BE2C (cell line): ENCODE measurements at regions not wholly inside any gene's neighbourhood (a gene's known extent, or its start where the extent isn't known, plus 50 kb on each side); places are given as distances from the start of the nearest gene placed in this dataset.

ENCODE experiments used
- DNase-seq: peaks from one replicate; pipeline ENCODE4 v3.0.0-alpha.2; 2020
- H3K27me3 ChIP-seq: fragments of 250-450 bp; sonication (Bioruptor Pico); 2 replicates; pipeline ENCODE4 v1.5.1; 2020; ENCODE audit warnings: mild to moderate bottlenecking
- H3K36me3 ChIP-seq: fragments of 250-450 bp; sonication (Bioruptor Pico); 2 replicates; pipeline ENCODE4 v1.5.1; 2020; ENCODE audit warnings: mild to moderate bottlenecking
- H3K4me1 ChIP-seq: fragments of 250-450 bp; sonication (Bioruptor Pico); 2 replicates; pipeline ENCODE4 v1.5.1; 2020
- H3K4me3 ChIP-seq: 2 replicates; pipeline ENCODE4 v1.5.1; 2011; ENCODE audit warnings: low read depth, low read length
- H3K9me3 ChIP-seq: fragments of 250-450 bp; sonication (Bioruptor Pico); 2 replicates; pipeline ENCODE4 v1.5.1; 2020
- TF ChIP-seq, protein P1 (sequence below): IDR thresholded peaks from 2 replicates; pipeline ENCODE4 v1.5.1; 2012; ENCODE audit warnings: mild to moderate bottlenecking, low read depth, low read length

DNA sequence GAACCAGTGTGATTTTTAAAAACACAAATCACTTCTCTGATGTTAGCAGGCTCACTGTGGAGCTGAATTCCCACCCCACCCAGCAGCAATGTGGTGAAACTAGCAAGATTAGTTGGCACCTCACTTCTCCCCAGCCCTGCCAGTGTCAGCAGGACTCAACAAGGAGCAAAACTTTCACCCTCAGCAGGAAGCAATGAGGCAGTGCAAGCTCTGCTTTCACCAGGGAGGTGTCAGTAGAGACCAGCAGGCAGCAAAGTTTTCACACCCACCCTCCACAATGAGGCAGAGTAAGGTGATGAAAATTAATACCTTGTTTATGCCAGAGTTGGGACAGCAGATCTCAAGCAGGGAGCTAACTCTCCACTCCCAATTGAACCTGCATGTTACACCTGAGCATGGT, 565.0 kb downstream of the CETN3 start:
- TF ChIP-seq, protein P1, sequence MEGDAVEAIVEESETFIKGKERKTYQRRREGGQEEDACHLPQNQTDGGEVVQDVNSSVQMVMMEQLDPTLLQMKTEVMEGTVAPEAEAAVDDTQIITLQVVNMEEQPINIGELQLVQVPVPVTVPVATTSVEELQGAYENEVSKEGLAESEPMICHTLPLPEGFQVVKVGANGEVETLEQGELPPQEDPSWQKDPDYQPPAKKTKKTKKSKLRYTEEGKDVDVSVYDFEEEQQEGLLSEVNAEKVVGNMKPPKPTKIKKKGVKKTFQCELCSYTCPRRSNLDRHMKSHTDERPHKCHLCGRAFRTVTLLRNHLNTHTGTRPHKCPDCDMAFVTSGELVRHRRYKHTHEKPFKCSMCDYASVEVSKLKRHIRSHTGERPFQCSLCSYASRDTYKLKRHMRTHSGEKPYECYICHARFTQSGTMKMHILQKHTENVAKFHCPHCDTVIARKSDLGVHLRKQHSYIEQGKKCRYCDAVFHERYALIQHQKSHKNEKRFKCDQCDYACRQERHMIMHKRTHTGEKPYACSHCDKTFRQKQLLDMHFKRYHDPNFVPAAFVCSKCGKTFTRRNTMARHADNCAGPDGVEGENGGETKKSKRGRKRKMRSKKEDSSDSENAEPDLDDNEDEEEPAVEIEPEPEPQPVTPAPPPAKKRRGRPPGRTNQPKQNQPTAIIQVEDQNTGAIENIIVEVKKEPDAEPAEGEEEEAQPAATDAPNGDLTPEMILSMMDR, result no peak
- DNase-seq, result no peak

DNA sequence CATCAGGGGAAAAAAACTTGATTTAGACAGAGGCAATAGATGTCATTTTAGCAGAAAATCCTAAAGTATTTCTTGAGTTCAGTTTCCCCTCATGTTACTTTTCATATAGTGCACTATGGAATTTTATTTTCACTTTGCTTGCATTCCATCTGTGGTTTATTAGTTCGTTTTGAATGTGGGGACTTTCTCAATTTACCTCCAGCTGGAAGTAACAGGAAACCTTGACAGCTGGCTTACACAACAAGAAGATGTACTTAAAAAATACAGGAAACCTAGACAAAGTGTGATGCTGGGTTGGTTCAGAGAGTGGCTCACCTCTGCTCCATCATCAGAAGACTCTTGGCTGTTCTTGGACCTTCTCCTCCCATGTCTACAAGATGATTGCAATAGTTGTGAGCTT, 567.0 kb downstream of the CETN3 start:
- H3K9me3 ChIP-seq, result no peaks in the 10 kb centered on the region
- TF ChIP-seq, protein P1, result no peak
- DNase-seq, result no peak

More for the DNA sequence above, 565.0 kb downstream of the CETN3 start:
- Histone ChIP-seq H3K9me3 (no peaks in the 10 kb centered on the region), H3K4me3 (no peak overlapping the region), H3K4me1 (peaks cover 12% of the 10 kb centered on the region), H3K27me3 (no peaks in the 10 kb centered on the region), H3K36me3 (no peaks in the 10 kb centered on the region)

DNA sequence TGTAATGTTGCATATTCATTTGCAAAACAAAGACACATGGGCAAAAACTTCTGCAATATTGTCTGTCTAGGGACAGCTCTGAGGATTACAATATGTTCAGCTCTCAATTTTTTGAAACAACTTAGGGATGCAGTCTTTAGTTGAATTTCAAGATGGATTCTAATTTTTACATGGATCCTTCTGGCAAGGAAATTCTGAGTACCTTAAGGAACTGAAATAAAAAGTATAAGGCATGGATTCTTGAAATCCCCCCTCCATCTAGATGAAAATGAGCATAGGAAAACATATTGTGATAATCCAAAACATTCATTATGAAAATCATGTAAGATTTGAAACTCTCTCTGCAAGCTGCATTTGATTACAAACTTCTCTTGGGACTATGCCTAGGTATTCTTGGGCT, 568.6 kb downstream of the CETN3 start:
- DNase-seq, result no peak
- no peak overlapping the region for H3K4me3 ChIP-seq

More for the DNA sequence above, 567.0 kb downstream of the CETN3 start:
- Histone ChIP-seq H3K36me3 (no peaks in the 10 kb centered on the region), H3K4me3 (no peak overlapping the region), H3K4me1 (no peaks in the 10 kb centered on the region; the same call in none of the 2 replicates), H3K27me3 (no peaks in the 10 kb centered on the region)

DNA sequence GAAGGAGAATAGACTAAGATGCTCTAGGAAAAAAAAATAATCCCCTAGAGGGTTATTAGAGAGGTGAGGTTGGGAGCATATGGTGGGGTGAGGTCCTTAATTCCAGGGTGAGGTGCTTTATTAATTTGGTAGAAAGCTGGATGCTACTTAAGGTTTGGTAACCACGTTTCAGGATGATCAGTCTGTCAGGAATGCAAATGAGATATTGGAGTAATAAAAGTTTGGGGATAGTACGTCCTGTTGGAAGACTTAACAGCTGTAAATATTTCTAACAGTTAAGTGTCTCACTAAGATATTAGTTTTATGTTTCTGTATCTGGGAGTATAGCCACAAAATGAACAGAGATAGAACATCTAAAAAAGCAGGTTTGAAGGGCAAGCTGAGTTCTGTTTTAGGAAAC, 578.9 kb downstream of the CETN3 start:
- no peak overlapping the region for H3K4me3 ChIP-seq
- no peaks in the 10 kb centered on the region for H3K27me3 ChIP-seq
- no peaks in the 10 kb centered on the region for H3K9me3 ChIP-seq
- TF ChIP-seq, protein P1, result no peak
- DNase-seq, result no peak
- H3K36me3 ChIP-seq, result no peaks in the 10 kb centered on the region
- H3K4me1 ChIP-seq, result peaks cover 6% of the 10 kb centered on the region; the same call in 1 of the 2 replicates

More for the DNA sequence above, 568.6 kb downstream of the CETN3 start:
- Histone ChIP-seq H3K27me3 (no peaks in the 10 kb centered on the region), H3K36me3 (no peaks in the 10 kb centered on the region), H3K4me1 (no peaks in the 10 kb centered on the region; the same call in 1 of the 2 replicates), H3K9me3 (no peaks in the 10 kb centered on the region)
- TF ChIP-seq, protein P1, result no peak

DNA sequence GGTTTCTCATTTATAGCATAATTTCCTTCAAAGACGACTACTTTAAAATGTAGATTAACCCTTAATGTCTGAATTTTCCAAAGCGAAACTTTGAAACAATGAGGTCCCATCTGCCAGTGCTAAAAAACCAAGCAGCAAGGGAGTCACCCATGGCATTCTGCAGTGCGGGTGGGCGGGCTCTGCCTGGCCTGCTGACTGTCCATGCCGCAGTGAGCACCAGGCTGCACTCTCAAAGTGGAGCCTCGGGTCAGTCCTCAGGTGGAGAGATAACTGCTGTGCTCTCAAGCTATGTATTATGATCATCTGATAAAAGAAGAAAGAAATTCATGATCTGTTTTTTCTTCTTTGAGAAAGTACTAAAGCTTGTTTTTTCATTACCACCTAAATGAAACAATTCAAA, 581.6 kb downstream of the CETN3 start:
- Histone ChIP-seq H3K4me1 (peaks cover 3% of the 10 kb centered on the region; the same call in 1 of the 2 replicates), H3K36me3 (no peaks in the 10 kb centered on the region), H3K27me3 (no peaks in the 10 kb centered on the region), H3K4me3 (no peak overlapping the region), H3K9me3 (no peaks in the 10 kb centered on the region)
- TF ChIP-seq, protein P1, result no peak
- DNase-seq, result no peak

DNA sequence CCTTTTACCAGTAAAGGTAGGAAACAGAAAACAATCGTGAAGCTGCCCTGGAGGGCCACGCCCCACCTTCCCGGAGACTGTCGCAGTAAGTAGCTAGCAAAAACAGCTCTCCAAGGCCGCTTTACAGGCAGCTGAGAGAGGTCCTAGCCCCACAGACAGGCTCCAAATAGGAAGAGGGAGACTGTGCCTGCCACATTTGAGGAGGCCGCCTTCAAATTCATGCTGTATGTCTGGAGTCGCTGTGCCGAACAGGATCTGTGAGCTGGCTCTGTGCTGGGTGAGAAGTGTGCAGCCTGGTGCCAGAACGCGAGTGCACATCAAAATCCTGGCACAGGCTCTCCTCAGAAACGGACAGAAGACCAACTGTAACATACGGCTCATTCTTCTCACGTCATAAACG, 582.2 kb downstream of the CETN3 start:
- no peaks in the 10 kb centered on the region for H3K9me3 ChIP-seq
- no peaks in the 10 kb centered on the region for H3K4me1 ChIP-seq
- DNase-seq, result no peak
- no peak overlapping the region for H3K4me3 ChIP-seq
- H3K27me3 ChIP-seq, result no peaks in the 10 kb centered on the region
- no peaks in the 10 kb centered on the region for H3K36me3 ChIP-seq
- TF ChIP-seq, protein P1, result no peak
